ENCODE measurements at regions not wholly inside any gene's neighbourhood (a gene's known extent, or its start where the extent isn't known, plus 50 kb on each side); places are given as distances from the start of the nearest gene placed in this dataset.

- TF ChIP-seq CTCF (optimal IDR thresholded peaks at IDR 0.05 in 1 of 3, IDR thresholded peaks at IDR 0.05 in 1 of 3, conservative IDR thresholded peaks at IDR 0.05 in 1 of 3; ENCODE audit: extremely low read depth in 1 of 3, insufficient read depth in 2 of 3, low read length in 3 of 3) (no peak), EZH2 (IDR thresholded peaks at IDR 0.05; ENCODE audit: low read length) (no peak)
Observed at GRCh38 chr1:234531151-234531635, 52.2 kb upstream of the TARBP1 start.

All from keratinocyte (primary cell).